Right atrium auricular region (tissue), 2 donors: ENCODE measurements at regions not wholly inside any gene's neighbourhood (a gene's known extent, or its start where the extent isn't known, plus 50 kb on each side); places are given as distances from the start of the nearest gene placed in this dataset.

Source experiments
- DNase-seq: peaks from one replicate; pipeline ENCODE4 v3.0.0-alpha.2; 2019; ENCODE audit warnings: low spot score
- H3K27ac ChIP-seq, 2 donors: fragments of 200-600 bp; sonication (generic); 1 replicate in 1 of 2; 2 replicates in 1 of 2; pipeline ENCODE4 v1.5.1; 2016 to 2019
- H3K27me3 ChIP-seq, 2 donors: fragments of 200-600 bp; sonication (generic); one replicate each; pipeline versions ENCODE4 v1.5.1 to v1.6.0; 2017 to 2019
- H3K36me3 ChIP-seq: fragments of 200-600 bp; sonication (generic); one replicate; pipeline ENCODE4 v1.5.1; 2016
- H3K4me1 ChIP-seq, 2 donors: fragments of 200-600 bp; sonication (generic); one replicate each; pipeline versions ENCODE4 v1.5.1 to v1.6.0; 2017 to 2019
- H3K4me3 ChIP-seq, 2 donors: fragments of 200-600 bp; sonication (generic); 1 replicate in 1 of 2; 2 replicates in 1 of 2; pipeline ENCODE4 v1.5.1; 2017 to 2019; ENCODE audit warnings: mild to moderate bottlenecking in 1 of 2, moderate library complexity in 1 of 2
- H3K9me3 ChIP-seq, 2 donors: fragments of 200-600 bp; sonication (generic); one replicate each; pipeline ENCODE4 v1.5.1; 2019
- TF ChIP-seq, protein P1 (sequence below), 2 donors: fragments of 200-600 bp; sonication (generic); IDR thresholded peaks; one replicate each; pipeline ENCODE4 v1.5.1; 2019; ENCODE audit warnings: antibody characterized with exemption in 2 of 2

DNA sequence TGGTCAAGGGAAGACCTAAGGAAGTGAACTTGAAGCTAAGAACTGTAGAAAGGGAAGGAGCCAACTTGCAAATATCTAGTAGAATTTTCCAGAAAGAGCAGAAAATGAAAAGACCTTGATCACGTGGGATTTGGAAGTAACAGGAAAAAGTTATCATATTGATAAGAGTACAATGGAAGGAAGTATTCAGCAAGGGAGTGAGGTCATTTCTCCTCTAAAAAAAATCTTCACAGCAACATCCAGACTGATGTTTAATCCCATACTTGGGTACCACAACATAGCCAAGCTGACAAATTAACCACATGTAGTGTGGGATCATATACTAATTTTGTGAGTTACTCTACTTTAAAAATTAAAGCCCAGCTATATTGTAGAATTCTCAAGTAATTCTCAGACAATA, 207.0 kb upstream of the CXCL12 start:
- Histone ChIP-seq H3K4me1 (no peaks in the 10 kb centered on the region), H3K27me3 (no peaks in the 10 kb centered on the region), H3K36me3 (no peaks in the 10 kb centered on the region), H3K9me3 (no peaks in the 10 kb centered on the region), H3K27ac (no peak overlapping the region), H3K4me3 (no peak overlapping the region)
- DNase-seq: no peak
- TF ChIP-seq, protein P1, sequence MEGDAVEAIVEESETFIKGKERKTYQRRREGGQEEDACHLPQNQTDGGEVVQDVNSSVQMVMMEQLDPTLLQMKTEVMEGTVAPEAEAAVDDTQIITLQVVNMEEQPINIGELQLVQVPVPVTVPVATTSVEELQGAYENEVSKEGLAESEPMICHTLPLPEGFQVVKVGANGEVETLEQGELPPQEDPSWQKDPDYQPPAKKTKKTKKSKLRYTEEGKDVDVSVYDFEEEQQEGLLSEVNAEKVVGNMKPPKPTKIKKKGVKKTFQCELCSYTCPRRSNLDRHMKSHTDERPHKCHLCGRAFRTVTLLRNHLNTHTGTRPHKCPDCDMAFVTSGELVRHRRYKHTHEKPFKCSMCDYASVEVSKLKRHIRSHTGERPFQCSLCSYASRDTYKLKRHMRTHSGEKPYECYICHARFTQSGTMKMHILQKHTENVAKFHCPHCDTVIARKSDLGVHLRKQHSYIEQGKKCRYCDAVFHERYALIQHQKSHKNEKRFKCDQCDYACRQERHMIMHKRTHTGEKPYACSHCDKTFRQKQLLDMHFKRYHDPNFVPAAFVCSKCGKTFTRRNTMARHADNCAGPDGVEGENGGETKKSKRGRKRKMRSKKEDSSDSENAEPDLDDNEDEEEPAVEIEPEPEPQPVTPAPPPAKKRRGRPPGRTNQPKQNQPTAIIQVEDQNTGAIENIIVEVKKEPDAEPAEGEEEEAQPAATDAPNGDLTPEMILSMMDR (IDR thresholded peaks at IDR 0.05): no peak

DNA sequence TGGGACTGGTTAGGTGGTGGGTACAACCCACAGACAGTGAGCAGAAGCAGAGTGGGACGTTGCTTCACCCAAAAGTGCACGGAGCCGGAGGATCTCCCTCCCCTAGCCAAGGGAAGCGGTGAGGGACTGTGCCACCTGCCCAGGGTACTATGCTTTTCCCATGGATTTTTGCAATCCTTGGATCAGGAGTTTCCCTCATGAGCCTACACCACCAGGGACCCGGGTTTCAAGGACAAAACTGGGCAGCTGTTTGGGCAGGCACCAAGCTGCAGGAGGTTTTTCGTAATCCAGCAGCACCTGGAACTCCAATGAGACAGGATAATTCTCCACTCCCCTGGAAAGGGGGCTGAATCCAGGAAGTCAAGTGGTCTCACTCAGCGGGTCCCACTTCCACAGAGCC, 209.1 kb upstream of the CXCL12 start:
- Histone ChIP-seq H3K27me3 (no peaks in the 10 kb centered on the region), H3K27ac (no peak overlapping the region), H3K4me3 (no peak overlapping the region), H3K36me3 (no peaks in the 10 kb centered on the region), H3K9me3 (no peaks in the 10 kb centered on the region), H3K4me1 (no peaks in the 10 kb centered on the region)
- no peak for DNase-seq
- TF ChIP-seq, protein P1 (IDR thresholded peaks at IDR 0.05): no peak

DNA sequence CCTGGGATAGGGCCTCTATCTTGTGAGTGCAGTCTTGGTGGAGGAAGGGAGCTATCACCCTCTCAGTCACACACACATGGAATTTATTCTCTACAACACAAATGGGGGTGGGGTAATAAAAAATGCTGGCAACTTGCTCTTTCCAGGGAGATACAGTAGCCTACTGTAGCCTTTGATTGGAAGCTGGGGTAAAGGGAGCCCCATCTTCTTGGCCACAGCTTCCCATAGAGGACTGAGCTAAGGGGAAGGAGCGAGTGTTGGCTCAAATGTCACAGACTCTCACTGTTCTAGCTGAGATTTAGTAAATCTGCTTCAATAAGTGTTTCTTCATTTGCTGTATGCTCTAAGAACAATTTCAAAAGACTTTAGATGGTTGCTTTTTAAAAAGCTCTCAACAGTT, 222.2 kb upstream of the CXCL12 start:
- no peak overlapping the region for H3K27ac ChIP-seq
- no peaks in the 10 kb centered on the region for H3K27me3 ChIP-seq
- no peak overlapping the region for H3K4me3 ChIP-seq
- H3K36me3 ChIP-seq: no peaks in the 10 kb centered on the region
- no peak for DNase-seq
- no peaks in the 10 kb centered on the region for H3K4me1 ChIP-seq
- H3K9me3 ChIP-seq: no peaks in the 10 kb centered on the region
- TF ChIP-seq, protein P1 (IDR thresholded peaks at IDR 0.05): no peak

DNA sequence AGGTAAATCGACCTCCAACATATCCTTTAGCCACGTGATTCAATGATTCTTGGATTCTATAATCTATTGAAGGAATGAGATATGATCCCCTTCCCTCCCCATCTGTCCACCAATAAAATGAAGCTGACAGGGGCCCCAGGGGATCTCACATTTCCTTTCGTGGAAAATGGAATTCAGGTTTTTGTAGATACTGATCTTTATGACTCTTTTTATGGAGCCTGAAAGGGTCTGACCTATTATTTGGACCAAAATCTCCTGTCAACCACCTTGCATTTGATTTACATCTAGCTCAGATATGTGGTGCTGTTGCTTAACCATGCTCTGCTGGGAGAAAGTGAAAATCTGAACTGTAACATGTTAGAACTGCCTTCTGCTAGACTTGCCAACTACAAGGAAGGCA, 234.0 kb upstream of the CXCL12 start:
- Histone ChIP-seq H3K9me3 (peaks cover 0 to 5% of the 10 kb centered on the region in 2 donors), H3K27me3 (no peaks in the 10 kb centered on the region), H3K4me3 (no peak overlapping the region), H3K27ac (no peak overlapping the region), H3K36me3 (no peaks in the 10 kb centered on the region), H3K4me1 (no peaks in the 10 kb centered on the region)
- DNase-seq: no peak
- TF ChIP-seq, protein P1 (IDR thresholded peaks at IDR 0.05): no peak

DNA sequence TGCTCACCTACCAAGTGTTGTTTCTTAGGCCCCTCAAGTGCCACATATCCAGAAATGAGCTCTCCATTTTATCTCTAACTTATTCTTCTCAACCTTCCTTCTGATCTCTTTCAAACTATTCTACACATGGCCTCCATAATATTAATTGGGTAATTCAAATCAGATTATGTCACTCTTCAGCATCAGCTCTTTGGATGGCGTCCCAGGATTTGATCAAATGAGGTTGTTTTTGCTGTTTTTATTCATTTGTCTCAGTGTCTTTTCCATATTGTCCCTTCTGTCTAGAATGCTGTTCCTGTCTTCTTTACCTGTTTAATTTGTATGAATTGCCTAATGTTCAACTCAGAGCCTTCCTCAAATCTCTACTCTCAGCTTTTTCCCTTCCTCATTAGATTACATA, 234.6 kb upstream of the CXCL12 start:
- Histone ChIP-seq H3K4me3 (no peak overlapping the region), H3K9me3 (peaks cover 0 to 5% of the 10 kb centered on the region in 2 donors), H3K36me3 (no peaks in the 10 kb centered on the region), H3K27me3 (no peaks in the 10 kb centered on the region), H3K4me1 (no peaks in the 10 kb centered on the region), H3K27ac (no peak overlapping the region)
- no peak for DNase-seq
- TF ChIP-seq, protein P1 (IDR thresholded peaks at IDR 0.05): no peak

DNA sequence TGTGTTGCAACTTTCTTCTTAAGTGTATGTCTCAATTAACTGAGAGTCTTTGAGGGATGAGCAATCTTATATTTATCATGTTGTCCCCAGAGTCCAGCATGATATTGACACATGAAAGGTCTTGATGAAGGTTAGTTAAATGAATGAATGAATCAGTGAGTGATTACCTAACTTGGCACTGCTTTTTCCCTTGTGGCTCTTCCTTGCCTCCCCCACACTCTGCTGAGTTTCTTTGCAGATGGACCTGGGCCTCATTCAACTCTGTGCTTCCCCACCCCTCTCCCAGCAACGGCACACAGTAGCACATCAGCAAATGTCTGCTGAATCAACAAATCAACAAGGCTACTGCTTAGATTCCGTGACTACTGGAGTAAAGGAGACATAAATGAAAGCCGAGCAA, 235.1 kb upstream of the CXCL12 start:
- Histone ChIP-seq H3K4me1 (no peaks in the 10 kb centered on the region), H3K9me3 (peaks cover 0 to 5% of the 10 kb centered on the region in 2 donors), H3K27ac (no peak overlapping the region), H3K36me3 (no peaks in the 10 kb centered on the region), H3K4me3 (no peak overlapping the region), H3K27me3 (no peaks in the 10 kb centered on the region)
- DNase-seq: no peak
- TF ChIP-seq, protein P1 (IDR thresholded peaks at IDR 0.05): no peak
